Motor neuron (in vitro differentiated cells): ENCODE measurements at regions not wholly inside any gene's neighbourhood (a gene's known extent, or its start where the extent isn't known, plus 50 kb on each side); places are given as distances from the start of the nearest gene placed in this dataset.

Experiments
- ATAC-seq, 8 experiments: fragments of 200-7000 bp; cut with Tn5 transposase; replicated peaks in 6 of 8; 2 replicates each; pipeline ENCODE4 v1.8.0; 2021; ENCODE audit warnings: mild to moderate bottlenecking in 8 of 8, moderate library complexity in 8 of 8
- H3K27ac ChIP-seq, 2 donors: fragments of 250-450 bp; sonication (Bioruptor Pico); 2 replicates each; pipeline ENCODE4 v1.9.0; 2021; ENCODE audit warnings: antibody characterized with exemption in 2 of 2, mild to moderate bottlenecking in 2 of 2, moderate library complexity in 1 of 2
- H3K4me1 ChIP-seq, 2 donors: fragments of 250-450 bp; sonication (Bioruptor Pico); replicated peaks in 1 of 2; 2 replicates each; pipeline ENCODE4 v1.6.1; 2021; ENCODE audit warnings: antibody characterized with exemption in 2 of 2, mild to moderate bottlenecking in 2 of 2, moderate library complexity in 1 of 2
- H3K4me3 ChIP-seq, 5 donors: fragments of 250-450 bp; sonication (Bioruptor Pico); 2 replicates each; pipeline ENCODE4 v1.9.0; 2021; ENCODE audit warnings: antibody characterized with exemption in 5 of 5, mild to moderate bottlenecking in 5 of 5, moderate library complexity in 4 of 5
- WGBS, 10 experiments: fragments of 450-650 bp; shearing (Covaris generic); methylation state at CpG; one replicate each; pipeline ENCODE4 v1.0.0; 2022; 5-methylcytosine and 5-hydroxymethylcytosine counted together
- in situ Hi-C, 9 experiments: fragments of 400-800 bp; cut with MboI; loops; one replicate each; pipeline ENCODE4 v1.15.0; 2021; ENCODE audit warnings: low sequenced_read_pairs in 9 of 9, low pct_unique_long_range_greater_than_20kb in 2 of 9; ENCODE audit not compliant: unreplicated experiment in 9 of 9

GRCh38 chr9:85268131-85268530 lies 473.6 kb downstream of the AGTPBP1 start:
- H3K4me3 ChIP-seq = no peak overlapping the region
- ATAC-seq = no peak
- H3K27ac ChIP-seq = no peak overlapping the region
- H3K4me1 ChIP-seq = no peaks in the 10 kb centered on the region
- 17 to 100% (median 69%) methylated on average over 1 of the region's 1 CpG; no CpG with 5 or more reads in 4 of the 10 experiments for WGBS, 10 experiments
- in situ Hi-C loops = loop anchor here in 5 of 9 experiments (10.0 to 25.0 kb wide), 7 partner anchors 157 to 881 kb away; partner anchors contain the start of gene NTRK2 (in 1 of the 5)

- Histone ChIP-seq H3K4me3 (no peak overlapping the region), H3K4me1 (peaks cover 9 to 13% of the 10 kb centered on the region in 2 donors), H3K27ac (no peak overlapping the region)
- in situ Hi-C loops = loop anchor here in 5 of 9 experiments (10.0 to 25.0 kb wide), 7 partner anchors 160 to 877 kb away; partner anchors contain the start of gene NTRK2 (in 1 of the 5)
- ATAC-seq = no peak
Observed at GRCh38 chr9:85264695-85265094, 477.1 kb downstream of the AGTPBP1 start.

- in situ Hi-C loops = loop anchor here in 5 of 9 experiments (10.0 to 25.0 kb wide), 7 partner anchors 162 to 876 kb away; partner anchors contain the start of gene NTRK2 (in 1 of the 5)
- no peak for ATAC-seq
- 58 to 100% (median 88%) methylated on average over 1 to 2 of the region's 2 CpGs; no CpG with 5 or more reads in 2 of the 10 experiments for WGBS, 10 experiments
- Histone ChIP-seq H3K27ac (no peak overlapping the region), H3K4me1 (peaks cover 12 to 16% of the 10 kb centered on the region in 2 donors), H3K4me3 (no peak overlapping the region)
Observed at GRCh38 chr9:85263288-85263687, 478.5 kb downstream of the AGTPBP1 start.

- Histone ChIP-seq H3K27ac (no peak overlapping the region), H3K4me1 (peaks cover 12 to 16% of the 10 kb centered on the region in 2 donors), H3K4me3 (no peak overlapping the region)
- 0 to 100% (median 57%) methylated on average over 1 to 2 of the region's 2 CpGs for WGBS, 10 experiments
- in situ Hi-C loops = loop anchor here in 5 of 9 experiments (10.0 to 25.0 kb wide), 7 partner anchors 162 to 875 kb away; partner anchors contain the start of gene NTRK2 (in 1 of the 5)
- ATAC-seq = peak in 2 of 8 experiments; percentile 51 to 55
Observed at GRCh38 chr9:85262333-85262732, 479.4 kb downstream of the AGTPBP1 start.

GRCh38 chr9:85260275-85260845 lies 481.4 kb downstream of the AGTPBP1 start:
- in situ Hi-C loops = loop anchor here in 5 of 9 experiments (10.0 to 25.0 kb wide), 7 partner anchors 164 to 873 kb away; partner anchors contain the start of gene NTRK2 (in 1 of the 5)
- H3K27ac ChIP-seq = no peak overlapping the region

GRCh38 chr9:85258823-85259370 lies 482.9 kb downstream of the AGTPBP1 start:
- 9 to 80% (median 44%) methylated on average over 1 to 8 of the region's 10 CpGs; no CpG with 5 or more reads in 1 of the 10 experiments for WGBS, 10 experiments
- peak; percentile 99 to 100 (median 100) for ATAC-seq
- Histone ChIP-seq H3K4me1 (peaks cover 12 to 16% of the 10 kb centered on the region in 2 donors), H3K4me3 (no peak overlapping the region), H3K27ac (no peak overlapping the region)
- in situ Hi-C loops = loop anchor here in 5 of 9 experiments (10.0 to 25.0 kb wide), 7 partner anchors 297 to 872 kb away; partner anchors contain the start of gene NTRK2 (in 1 of the 5)

More at GRCh38 chr9:85260275-85260845, 481.4 kb downstream of the AGTPBP1 start:
- ATAC-seq = no peak
- 84 to 100% (median 98%) methylated on average over 1 to 2 of the region's 2 CpGs; no CpG with 5 or more reads in 2 of the 10 experiments for WGBS, 10 experiments
- Histone ChIP-seq H3K4me3 (no peak overlapping the region), H3K4me1 (peaks cover 12 to 16% of the 10 kb centered on the region in 2 donors)

GRCh38 chr9:85258236-85258635 lies 483.5 kb downstream of the AGTPBP1 start:
- ATAC-seq = peak in 3 of 8 experiments; percentile 59 to 79 (median 61)
- H3K4me3 ChIP-seq = no peak overlapping the region
- 20 to 84% (median 59%) methylated on average over 1 to 5 of the region's 7 CpGs; no CpG with 5 or more reads in 6 of the 10 experiments for WGBS, 10 experiments
- in situ Hi-C loops = loop anchor here in 5 of 9 experiments (10.0 to 25.0 kb wide), 7 partner anchors 296 to 871 kb away; partner anchors contain the start of gene NTRK2 (in 1 of the 5)
- H3K27ac ChIP-seq = no peak overlapping the region
- H3K4me1 ChIP-seq = peaks cover 12 to 16% of the 10 kb centered on the region in 2 donors

GRCh38 chr9:85249313-85249621 lies 492.5 kb downstream of the AGTPBP1 start:
- no peak overlapping the region for H3K27ac ChIP-seq
- no peak overlapping the region for H3K4me3 ChIP-seq
- WGBS, 10 experiments = 70 to 100% (median 100%) methylated on average over 1 to 2 of the region's 5 CpGs; no CpG with 5 or more reads in 4 of the 10 experiments
- H3K4me1 ChIP-seq = peaks cover 4 to 11% of the 10 kb centered on the region in 2 donors
- no peak for ATAC-seq
- in situ Hi-C loops = no loop called here

GRCh38 chr9:85248514-85249312 lies 493.0 kb downstream of the AGTPBP1 start:
- 100% methylated on average over 1 of the region's 2 CpGs; no CpG with 5 or more reads in 7 of the 10 experiments for WGBS, 10 experiments
- H3K4me1 ChIP-seq = peaks cover 4 to 11% of the 10 kb centered on the region in 2 donors
- in situ Hi-C loops = no loop called here
- H3K4me3 ChIP-seq = no peak overlapping the region
- ATAC-seq = peak in 6 of 8 experiments; percentile 32 to 88 (median 49)
- H3K27ac ChIP-seq = no peak overlapping the region

GRCh38 chr9:85246541-85246940 lies 495.2 kb downstream of the AGTPBP1 start:
- Histone ChIP-seq H3K4me3 (no peak overlapping the region), H3K27ac (no peak overlapping the region), H3K4me1 (peaks cover 4 to 11% of the 10 kb centered on the region in 2 donors)
- in situ Hi-C loops = no loop called here
- ATAC-seq = peak in 5 of 8 experiments; percentile 65 to 88 (median 88)
- WGBS, 10 experiments = 68 to 90% (median 80%) methylated on average over 2 to 7 of the region's 7 CpGs; no CpG with 5 or more reads in 2 of the 10 experiments

- H3K27ac ChIP-seq = no peak overlapping the region
- peaks cover 4 to 11% of the 10 kb centered on the region in 2 donors for H3K4me1 ChIP-seq
- in situ Hi-C loops = no loop called here
- ATAC-seq = no peak
- H3K4me3 ChIP-seq = no peak overlapping the region
- WGBS, 10 experiments = 44 to 90% (median 82%) methylated on average over 2 to 5 of the region's 5 CpGs; no CpG with 5 or more reads in 3 of the 10 experiments
Observed at GRCh38 chr9:85244856-85245255, 496.9 kb downstream of the AGTPBP1 start.

GRCh38 chr9:85243977-85244376 lies 497.8 kb downstream of the AGTPBP1 start:
- H3K4me3 ChIP-seq = no peak overlapping the region
- 29 to 100% (median 95%) methylated on average over 1 to 3 of the region's 3 CpGs; no CpG with 5 or more reads in 3 of the 10 experiments for WGBS, 10 experiments
- H3K4me1 ChIP-seq = peaks cover 4 to 11% of the 10 kb centered on the region in 2 donors
- no peak overlapping the region for H3K27ac ChIP-seq
- in situ Hi-C loops = no loop called here
- ATAC-seq = peak in 3 of 8 experiments; percentile 89 to 95 (median 92)
